Panc1 (cell line): ENCODE measurements at regions not wholly inside any gene's neighbourhood (a gene's known extent, or its start where the extent isn't known, plus 50 kb on each side); places are given as distances from the start of the nearest gene placed in this dataset.

ENCODE experiments used
- POLR2AphosphoS5 ChIP-seq: IDR thresholded peaks from 2 replicates; pipeline ENCODE4 v1.6.1; 2012; ENCODE audit warnings: mild to moderate bottlenecking, low read depth, low read length, moderate library complexity
- SIN3A ChIP-seq: IDR thresholded peaks from 2 replicates; pipeline ENCODE4 v1.6.1; 2012; ENCODE audit warnings: low read depth, mild to moderate bottlenecking, low read length, moderate library complexity, borderline replicate concordance; ENCODE audit not compliant: insufficient read depth
- TF ChIP-seq, protein P1 (sequence below): fragments of 450-650 bp; IDR thresholded peaks from 2 replicates; pipeline ENCODE4 v1.5.1; 2017; ENCODE audit warnings: mild to moderate bottlenecking

DNA sequence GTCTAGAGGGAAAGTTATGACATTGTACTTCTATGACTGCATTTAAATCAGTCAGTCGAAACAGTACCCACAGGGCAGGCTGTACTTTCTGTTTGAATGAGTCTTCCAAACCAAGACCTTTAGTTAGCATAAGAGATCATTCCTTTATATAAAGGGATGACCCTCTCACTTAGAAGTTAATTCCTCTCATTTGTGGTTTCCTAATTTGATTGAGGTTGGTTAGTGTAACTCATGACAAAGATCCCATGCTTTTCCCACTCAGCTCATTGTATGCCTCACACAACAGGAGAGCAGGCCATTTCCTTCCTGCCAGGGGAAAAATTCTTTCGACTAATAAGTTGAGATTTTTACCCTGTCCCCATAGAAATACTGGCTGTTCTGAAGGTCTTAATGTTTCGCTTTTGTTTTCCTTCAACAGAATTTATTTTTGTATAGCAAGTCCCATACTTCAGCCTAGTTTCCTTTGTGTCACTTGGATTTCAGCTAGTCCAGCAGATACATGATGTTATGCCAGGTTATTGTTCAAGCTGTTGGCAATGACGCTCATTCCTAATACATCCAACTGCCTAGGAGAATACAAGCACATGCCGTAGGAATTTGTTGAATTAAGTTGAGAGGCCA is 500.7 kb downstream of the SPATA31D1 start:
- TF ChIP-seq, protein P1, sequence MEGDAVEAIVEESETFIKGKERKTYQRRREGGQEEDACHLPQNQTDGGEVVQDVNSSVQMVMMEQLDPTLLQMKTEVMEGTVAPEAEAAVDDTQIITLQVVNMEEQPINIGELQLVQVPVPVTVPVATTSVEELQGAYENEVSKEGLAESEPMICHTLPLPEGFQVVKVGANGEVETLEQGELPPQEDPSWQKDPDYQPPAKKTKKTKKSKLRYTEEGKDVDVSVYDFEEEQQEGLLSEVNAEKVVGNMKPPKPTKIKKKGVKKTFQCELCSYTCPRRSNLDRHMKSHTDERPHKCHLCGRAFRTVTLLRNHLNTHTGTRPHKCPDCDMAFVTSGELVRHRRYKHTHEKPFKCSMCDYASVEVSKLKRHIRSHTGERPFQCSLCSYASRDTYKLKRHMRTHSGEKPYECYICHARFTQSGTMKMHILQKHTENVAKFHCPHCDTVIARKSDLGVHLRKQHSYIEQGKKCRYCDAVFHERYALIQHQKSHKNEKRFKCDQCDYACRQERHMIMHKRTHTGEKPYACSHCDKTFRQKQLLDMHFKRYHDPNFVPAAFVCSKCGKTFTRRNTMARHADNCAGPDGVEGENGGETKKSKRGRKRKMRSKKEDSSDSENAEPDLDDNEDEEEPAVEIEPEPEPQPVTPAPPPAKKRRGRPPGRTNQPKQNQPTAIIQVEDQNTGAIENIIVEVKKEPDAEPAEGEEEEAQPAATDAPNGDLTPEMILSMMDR: no peak
- TF ChIP-seq POLR2AphosphoS5 (no peak), SIN3A (no peak)
